SK-N-SH (cell line): ENCODE measurements at regions not wholly inside any gene's neighbourhood (a gene's known extent, or its start where the extent isn't known, plus 50 kb on each side); places are given as distances from the start of the nearest gene placed in this dataset.

Source experiments
- CTCF ChIA-PET: fragments of 300-600, 350-600 bp; formaldehyde crosslinking; extraction: SDS; loops from one replicate; lab custom pipeline; 2021; lab: Yijun Ruan, JAX
- POLR2A ChIA-PET: fragments of 350-600 bp; sonication (Branson Sonifier 250); formaldehyde crosslinking; extraction: SDS; loops from one replicate; lab custom pipeline; 2020; ENCODE audit warnings: antibody characterized with exemption, inconsistent platforms; lab: Yijun Ruan, JAX
- DNase-seq: peaks from one replicate; pipeline ENCODE4 v3.0.0; 2012
- H2AFZ ChIP-seq: fragments of 200-600 bp; sonication (generic); 2 replicates; pipeline ENCODE4 v1.8.1; 2016; ENCODE audit warnings: antibody characterized with exemption, mild to moderate bottlenecking, low read depth
- H3F3A ChIP-seq: fragments of 200-600 bp; sonication (generic); replicated peaks from 2 replicates; pipeline ENCODE3; 2016; ENCODE audit warnings: antibody characterized with exemption, mild to moderate bottlenecking; ENCODE audit not compliant: insufficient read depth
- H3K27ac ChIP-seq, 2 experiments: fragments of 200-500 bp in 1 of 2; fragments of 200-600 bp in 1 of 2; sonication (Bioruptor generic) in 1 of 2; sonication (generic), shearing (Covaris generic) in 1 of 2; 2 replicates each; pipeline versions ENCODE4 v1.5.1 to v1.6.1; 2014 to 2016; ENCODE audit warnings: low read depth in 2 of 2, inconsistent platforms in 1 of 2, low read length in 1 of 2, mild to moderate bottlenecking in 1 of 2, mixed read lengths in 1 of 2
- H3K27me3 ChIP-seq: fragments of 200-600 bp; sonication (generic), shearing (Covaris generic); 2 replicates; pipeline ENCODE4 v1.6.1; 2016; ENCODE audit warnings: mixed run types; ENCODE audit not compliant: insufficient read depth
- H3K36me3 ChIP-seq, 2 experiments: fragments of 200-500 bp in 1 of 2; fragments of 200-600 bp in 1 of 2; sonication (Bioruptor generic) in 1 of 2; sonication (generic) in 1 of 2; replicated peaks in 1 of 2; 2 replicates each; pipeline versions ENCODE3 to v1.5.1; 2014 to 2016; ENCODE audit warnings: low read length in 1 of 2, mild to moderate bottlenecking in 1 of 2; ENCODE audit not compliant: insufficient read depth in 2 of 2, control insufficient read depth in 1 of 2
- H3K4me1 ChIP-seq, 2 experiments: fragments of 200-500 bp in 1 of 2; fragments of 200-600 bp in 1 of 2; sonication (Bioruptor generic) in 1 of 2; sonication (generic), shearing (Covaris generic) in 1 of 2; 2 replicates each; pipeline versions ENCODE4 v1.5.1 to v1.6.1; 2014 to 2016; ENCODE audit warnings: low read depth in 1 of 2, low read length in 1 of 2, mixed run types in 1 of 2; ENCODE audit not compliant: insufficient read depth in 2 of 2, control insufficient read depth in 1 of 2
- H3K4me2 ChIP-seq: fragments of 200-600 bp; sonication (generic), shearing (Covaris generic); 2 replicates; pipeline ENCODE4 v1.6.1; 2017; ENCODE audit warnings: mixed run types
- H3K4me3 ChIP-seq, 2 experiments: fragments of 200-500 bp in 1 of 2; fragments of 200-600 bp in 1 of 2; sonication (Bioruptor generic) in 1 of 2; sonication (generic), shearing (Covaris generic) in 1 of 2; 2 replicates each; pipeline versions ENCODE4 v1.5.1 to v1.8.1; 2014 to 2016; ENCODE audit warnings: low read depth in 2 of 2, inconsistent platforms in 1 of 2, low read length in 1 of 2, mild to moderate bottlenecking in 1 of 2, mixed read lengths in 1 of 2, moderate library complexity in 1 of 2
- H3K79me2 ChIP-seq: fragments of 200-600 bp; sonication (generic); 2 replicates; pipeline ENCODE4 v1.8.1; 2017; ENCODE audit warnings: mild to moderate bottlenecking; ENCODE audit not compliant: insufficient read depth
- H3K9ac ChIP-seq: fragments of 200-600 bp; sonication (generic); 2 replicates; pipeline ENCODE4 v1.6.1; 2017; ENCODE audit warnings: mixed run types
- H3K9me2 ChIP-seq: fragments of 200-600 bp; sonication (generic); 2 replicates; pipeline ENCODE4 v1.6.1; 2017; ENCODE audit warnings: mixed run types
- H3K9me3 ChIP-seq: fragments of 200-600 bp; sonication (generic); 2 replicates; pipeline ENCODE4 v1.6.1; 2017; ENCODE audit warnings: mixed run types, mild to moderate bottlenecking, moderate library complexity
- H4K20me1 ChIP-seq: fragments of 200-600 bp; sonication (generic); 2 replicates; pipeline ENCODE4 v1.6.1; 2017; ENCODE audit warnings: mild to moderate bottlenecking, mixed run types; ENCODE audit not compliant: insufficient read depth
- ELF1 ChIP-seq: IDR thresholded peaks from 2 replicates; pipeline ENCODE4 v1.4.0; 2012
- FOSL2 ChIP-seq: IDR thresholded peaks from 2 replicates; pipeline ENCODE4 v1.4.0; 2012; ENCODE audit warnings: low read depth, mild to moderate bottlenecking, moderate library complexity, borderline replicate concordance
- FOXJ3 ChIP-seq: sonication (generic); formaldehyde crosslinking; IDR thresholded peaks from 2 replicates; pipeline ENCODE4 v1.5.1; 2020; ENCODE audit warnings: mild to moderate bottlenecking, missing genetic modification reagents
- GABPA ChIP-seq: IDR thresholded peaks from 2 replicates; pipeline ENCODE4 v1.4.0; 2012; ENCODE audit warnings: low read depth, mild to moderate bottlenecking
- GATA2 ChIP-seq: sonication (generic); formaldehyde crosslinking; IDR thresholded peaks from 2 replicates; pipeline ENCODE4 v1.5.0; 2020; ENCODE audit warnings: mild to moderate bottlenecking, missing genetic modification reagents
- TEAD4 ChIP-seq: IDR thresholded peaks from 2 replicates; pipeline ENCODE4 v1.4.0; 2012; ENCODE audit warnings: mild to moderate bottlenecking, borderline replicate concordance; ENCODE audit not compliant: insufficient read depth
- YY1 ChIP-seq: IDR thresholded peaks from 2 replicates; pipeline ENCODE4 v1.4.0; 2012; ENCODE audit warnings: low read depth, mild to moderate bottlenecking
- WGBS: methylation state at CpG from one replicate; pipeline ENCODE4 v1.1.6; 2017; ENCODE audit warnings: low lambda C conversion rate; 5-methylcytosine and 5-hydroxymethylcytosine counted together
- TF ChIP-seq, protein P1 (sequence below): IDR thresholded peaks from 2 replicates; pipeline ENCODE4 v1.6.1; 2012; ENCODE audit warnings: mild to moderate bottlenecking, low read depth, low read length, moderate library complexity
- TF ChIP-seq, protein P2 (sequence below): fragments of 150-350 bp; IDR thresholded peaks from 2 replicates; pipeline ENCODE4 v1.6.1; 2017; ENCODE audit warnings: antibody characterized with exemption, low read length, low read depth, borderline replicate concordance
- TF ChIP-seq, protein P3 (sequence below): fragments of 200-600 bp; sonication (generic); IDR thresholded peaks from 2 replicates; pipeline ENCODE4 v1.6.1; 2017; ENCODE audit warnings: antibody characterized with exemption, mild to moderate bottlenecking, moderate library complexity

DNA sequence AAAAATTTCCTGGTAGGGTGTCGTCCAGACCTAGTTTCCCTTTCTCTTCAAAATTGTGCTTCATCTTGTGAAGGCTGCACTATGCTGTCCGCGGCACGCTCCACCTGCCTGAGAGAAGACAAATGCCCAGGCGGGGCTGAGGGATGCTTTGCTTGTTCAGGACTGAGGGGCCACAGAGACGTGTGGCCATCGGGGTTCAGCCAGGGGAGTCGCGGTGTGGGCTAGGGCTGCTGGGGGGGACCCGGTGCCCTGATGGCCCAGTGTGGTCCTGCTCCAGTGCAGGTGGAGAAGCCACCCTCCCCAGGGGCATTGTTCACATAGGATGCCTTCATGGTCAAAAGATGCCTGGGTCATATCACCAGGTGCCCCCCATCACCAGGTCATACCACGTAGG, 107.8 kb upstream of the SHH start:
- Histone ChIP-seq H3K4me1 (peaks cover 0 to 5% of the 10 kb centered on the region in 2 experiments; a peak in 1 of 4 replicates), H4K20me1 (no peaks in the 10 kb centered on the region), H3K4me3 (no peak overlapping the region), H3K79me2 (no peaks in the 10 kb centered on the region), H2AFZ (no peak overlapping the region), H3K36me3 (no peaks in the 10 kb centered on the region), H3K9me3 (no peaks in the 10 kb centered on the region), H3K9ac (no peak overlapping the region), H3K27ac (no peak overlapping the region), H3K9me2 (no peaks in the 10 kb centered on the region), H3K27me3 (peaks cover 60% of the 10 kb centered on the region; the same call in 1 of the 2 replicates), H3K4me2 (no peak overlapping the region), H3F3A (no peaks in the 10 kb centered on the region)
- TF ChIP-seq FOSL2: no peak
- TF ChIP-seq, protein P1, sequence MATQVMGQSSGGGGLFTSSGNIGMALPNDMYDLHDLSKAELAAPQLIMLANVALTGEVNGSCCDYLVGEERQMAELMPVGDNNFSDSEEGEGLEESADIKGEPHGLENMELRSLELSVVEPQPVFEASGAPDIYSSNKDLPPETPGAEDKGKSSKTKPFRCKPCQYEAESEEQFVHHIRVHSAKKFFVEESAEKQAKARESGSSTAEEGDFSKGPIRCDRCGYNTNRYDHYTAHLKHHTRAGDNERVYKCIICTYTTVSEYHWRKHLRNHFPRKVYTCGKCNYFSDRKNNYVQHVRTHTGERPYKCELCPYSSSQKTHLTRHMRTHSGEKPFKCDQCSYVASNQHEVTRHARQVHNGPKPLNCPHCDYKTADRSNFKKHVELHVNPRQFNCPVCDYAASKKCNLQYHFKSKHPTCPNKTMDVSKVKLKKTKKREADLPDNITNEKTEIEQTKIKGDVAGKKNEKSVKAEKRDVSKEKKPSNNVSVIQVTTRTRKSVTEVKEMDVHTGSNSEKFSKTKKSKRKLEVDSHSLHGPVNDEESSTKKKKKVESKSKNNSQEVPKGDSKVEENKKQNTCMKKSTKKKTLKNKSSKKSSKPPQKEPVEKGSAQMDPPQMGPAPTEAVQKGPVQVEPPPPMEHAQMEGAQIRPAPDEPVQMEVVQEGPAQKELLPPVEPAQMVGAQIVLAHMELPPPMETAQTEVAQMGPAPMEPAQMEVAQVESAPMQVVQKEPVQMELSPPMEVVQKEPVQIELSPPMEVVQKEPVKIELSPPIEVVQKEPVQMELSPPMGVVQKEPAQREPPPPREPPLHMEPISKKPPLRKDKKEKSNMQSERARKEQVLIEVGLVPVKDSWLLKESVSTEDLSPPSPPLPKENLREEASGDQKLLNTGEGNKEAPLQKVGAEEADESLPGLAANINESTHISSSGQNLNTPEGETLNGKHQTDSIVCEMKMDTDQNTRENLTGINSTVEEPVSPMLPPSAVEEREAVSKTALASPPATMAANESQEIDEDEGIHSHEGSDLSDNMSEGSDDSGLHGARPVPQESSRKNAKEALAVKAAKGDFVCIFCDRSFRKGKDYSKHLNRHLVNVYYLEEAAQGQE: no peak
- POLR2A ChIA-PET: no interaction called here
- CTCF ChIA-PET: no interaction called here
- no peak for DNase-seq
- WGBS: 51% methylated on average over 10 of the region's 11 CpGs

DNA sequence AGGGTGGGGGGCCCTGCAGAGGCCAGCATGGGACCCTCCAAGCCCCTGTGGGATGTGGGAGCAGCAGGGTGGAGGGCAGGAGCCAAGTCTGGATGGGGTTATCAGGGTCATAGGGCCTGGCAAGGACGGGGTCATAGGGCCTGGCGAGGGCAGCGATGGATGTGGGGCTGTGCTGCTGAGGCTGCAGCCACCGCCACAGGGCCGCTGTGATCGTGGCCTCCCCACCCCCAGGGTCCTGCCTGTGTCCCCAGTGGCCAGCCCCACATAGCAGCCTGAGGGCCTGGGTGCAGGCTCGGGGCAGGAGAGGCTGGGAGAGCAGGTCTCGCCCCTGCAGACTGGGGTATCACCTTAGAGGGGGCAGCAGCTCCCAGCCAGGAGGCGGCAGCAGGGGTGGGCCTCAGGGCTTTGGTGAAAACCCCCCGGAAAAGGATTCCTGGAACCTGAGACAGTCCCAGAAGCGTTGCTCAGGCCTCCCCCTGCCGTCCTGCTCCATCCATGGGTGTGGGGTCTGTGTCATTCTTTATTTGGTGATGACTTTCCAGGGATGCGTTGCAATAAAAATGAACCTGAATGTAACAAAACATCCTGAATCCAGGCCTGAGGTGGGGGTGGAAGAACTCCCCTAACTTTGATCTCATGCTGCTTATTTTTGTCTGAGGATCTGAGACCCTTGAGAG, 107.3 kb upstream of the SHH start:
- peaks cover 62% of the 10 kb centered on the region; the same call in 1 of the 2 replicates for H3K27me3 ChIP-seq
- no peaks in the 10 kb centered on the region for H3K36me3 ChIP-seq
- TF ChIP-seq, protein P2, sequence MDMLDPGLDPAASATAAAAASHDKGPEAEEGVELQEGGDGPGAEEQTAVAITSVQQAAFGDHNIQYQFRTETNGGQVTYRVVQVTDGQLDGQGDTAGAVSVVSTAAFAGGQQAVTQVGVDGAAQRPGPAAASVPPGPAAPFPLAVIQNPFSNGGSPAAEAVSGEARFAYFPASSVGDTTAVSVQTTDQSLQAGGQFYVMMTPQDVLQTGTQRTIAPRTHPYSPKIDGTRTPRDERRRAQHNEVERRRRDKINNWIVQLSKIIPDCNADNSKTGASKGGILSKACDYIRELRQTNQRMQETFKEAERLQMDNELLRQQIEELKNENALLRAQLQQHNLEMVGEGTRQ: no peak
- TF ChIP-seq TEAD4 (no peak), YY1 (no peak), FOXJ3 (CRISPR knock-in tag) (no peak), GATA2 (no peak), ELF1 (no peak), GABPA (no peak)
- TF ChIP-seq, protein P3, sequence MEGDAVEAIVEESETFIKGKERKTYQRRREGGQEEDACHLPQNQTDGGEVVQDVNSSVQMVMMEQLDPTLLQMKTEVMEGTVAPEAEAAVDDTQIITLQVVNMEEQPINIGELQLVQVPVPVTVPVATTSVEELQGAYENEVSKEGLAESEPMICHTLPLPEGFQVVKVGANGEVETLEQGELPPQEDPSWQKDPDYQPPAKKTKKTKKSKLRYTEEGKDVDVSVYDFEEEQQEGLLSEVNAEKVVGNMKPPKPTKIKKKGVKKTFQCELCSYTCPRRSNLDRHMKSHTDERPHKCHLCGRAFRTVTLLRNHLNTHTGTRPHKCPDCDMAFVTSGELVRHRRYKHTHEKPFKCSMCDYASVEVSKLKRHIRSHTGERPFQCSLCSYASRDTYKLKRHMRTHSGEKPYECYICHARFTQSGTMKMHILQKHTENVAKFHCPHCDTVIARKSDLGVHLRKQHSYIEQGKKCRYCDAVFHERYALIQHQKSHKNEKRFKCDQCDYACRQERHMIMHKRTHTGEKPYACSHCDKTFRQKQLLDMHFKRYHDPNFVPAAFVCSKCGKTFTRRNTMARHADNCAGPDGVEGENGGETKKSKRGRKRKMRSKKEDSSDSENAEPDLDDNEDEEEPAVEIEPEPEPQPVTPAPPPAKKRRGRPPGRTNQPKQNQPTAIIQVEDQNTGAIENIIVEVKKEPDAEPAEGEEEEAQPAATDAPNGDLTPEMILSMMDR: 0 out of 2 replicates have a peak, but pooled peaks have one; percentile 11
- no peak overlapping the region for H3K4me3 ChIP-seq
- WGBS: 22% methylated on average over 6 of the region's 13 CpGs
- DNase-seq: no peak
- peaks cover 0 to 5% of the 10 kb centered on the region in 2 experiments; a peak in 1 of 4 replicates for H3K4me1 ChIP-seq
- no peaks in the 10 kb centered on the region for H3F3A ChIP-seq
- no peaks in the 10 kb centered on the region for H3K9me2 ChIP-seq
- H3K79me2 ChIP-seq: no peaks in the 10 kb centered on the region
- H3K9me3 ChIP-seq: no peaks in the 10 kb centered on the region
- H4K20me1 ChIP-seq: no peaks in the 10 kb centered on the region
- CTCF ChIA-PET: no interaction called here
- no peak overlapping the region for H3K27ac ChIP-seq
- H2AFZ ChIP-seq: peak overlapping the region; percentile 57; the same call in 1 of the 2 replicates
- H3K9ac ChIP-seq: no peak overlapping the region
- POLR2A ChIA-PET: no interaction called here
- peak overlapping the region; percentile 31; the same call in 1 of the 2 replicates for H3K4me2 ChIP-seq
